Neural cell (in vitro differentiated cells): ENCODE measurements at regions not wholly inside any gene's neighbourhood (a gene's known extent, or its start where the extent isn't known, plus 50 kb on each side); places are given as distances from the start of the nearest gene placed in this dataset.

ENCODE experiments used
- H2AFZ ChIP-seq: fragments of 200-600, 300-800 bp; sonication (generic), shearing (Covaris generic); 2 replicates; pipeline ENCODE4 v1.6.0; 2014; ENCODE audit warnings: low read depth, mild to moderate bottlenecking, antibody characterized with exemption, low read length, moderate library complexity
- H3F3A ChIP-seq: fragments of 200-600 bp; shearing (Covaris generic); 2 replicates; pipeline ENCODE4 v1.6.1; 2016; ENCODE audit warnings: mild to moderate bottlenecking, moderate library complexity, mixed read lengths, antibody characterized with exemption, low read length; ENCODE audit not compliant: insufficient read depth, poor library complexity, severe bottlenecking
- H3K27ac ChIP-seq: fragments of 200-600, 300-800 bp; sonication (generic), shearing (Covaris generic); 2 replicates; pipeline ENCODE4 v1.5.1; 2014; ENCODE audit warnings: mild to moderate bottlenecking, low read length, moderate library complexity
- H3K27me3 ChIP-seq: fragments of 300-800, 200-600 bp; sonication (generic), shearing (Covaris generic); 2 replicates; pipeline ENCODE4 v1.6.0; 2014; ENCODE audit warnings: mild to moderate bottlenecking, low read depth, low read length, moderate library complexity; ENCODE audit not compliant: insufficient read depth
- H3K36me3 ChIP-seq: fragments of 300-800, 200-600 bp; sonication (generic), shearing (Covaris generic); 2 replicates; pipeline ENCODE4 v1.5.1; 2014; ENCODE audit warnings: mild to moderate bottlenecking, antibody characterized with exemption, low read length, moderate library complexity; ENCODE audit not compliant: insufficient read depth
- H3K4me2 ChIP-seq: fragments of 300-800, 200-600 bp; sonication (generic), shearing (Covaris generic); 2 replicates; pipeline ENCODE4 v1.6.0; 2014; ENCODE audit warnings: mild to moderate bottlenecking, low read length
- H3K4me3 ChIP-seq: fragments of 300-800, 200-600 bp; sonication (generic), shearing (Covaris generic); 2 replicates; pipeline ENCODE4 v1.5.1; 2014; ENCODE audit warnings: mild to moderate bottlenecking, low read length, moderate library complexity
- H3K79me2 ChIP-seq: fragments of 200-600 bp; shearing (Covaris generic); replicated peaks from 2 replicates; pipeline ENCODE4 v1.6.0; 2014; ENCODE audit warnings: mild to moderate bottlenecking, low read length, moderate library complexity; ENCODE audit not compliant: insufficient read depth
- H3K9ac ChIP-seq: fragments of 300-800, 200-600 bp; sonication (generic), shearing (Covaris generic); 2 replicates; pipeline ENCODE4 v1.6.1; 2016; ENCODE audit warnings: mild to moderate bottlenecking, low read length, mixed read lengths
- H3K9me2 ChIP-seq: fragments of 200-600 bp; shearing (Covaris generic); 2 replicates; pipeline ENCODE4 v1.6.1; 2016; ENCODE audit warnings: mild to moderate bottlenecking, low read length, mixed read lengths; ENCODE audit not compliant: insufficient read depth
- H3K9me3 ChIP-seq: fragments of 200-600, 300-800 bp; sonication (generic), shearing (Covaris generic); 2 replicates; pipeline ENCODE4 v1.6.1; 2016; ENCODE audit warnings: mild to moderate bottlenecking, mixed run types, low read length, moderate library complexity, mixed read lengths
- H4K20me1 ChIP-seq: fragments of 200-600 bp; shearing (Covaris generic); 2 replicates; pipeline ENCODE4 v1.6.1; 2016; ENCODE audit warnings: mild to moderate bottlenecking, mixed run types; ENCODE audit not compliant: insufficient read depth
- CTCF ChIP-seq: fragments of 450-650 bp; IDR thresholded peaks from 2 replicates; pipeline ENCODE4 v1.5.1; 2014; ENCODE audit warnings: antibody characterized with exemption, mild to moderate bottlenecking, moderate library complexity; ENCODE audit not compliant: poor library complexity, severe bottlenecking
- EP300 ChIP-seq: fragments of 450-650 bp; conservative IDR thresholded peaks from 2 replicates; pipeline ENCODE4 v1.6.1; 2014; ENCODE audit warnings: antibody characterized with exemption, mild to moderate bottlenecking, moderate library complexity; ENCODE audit not compliant: poor library complexity, severe bottlenecking
- EZH2 ChIP-seq: fragments of 200-600, 300-800 bp; shearing (Covaris generic), sonication (generic); IDR thresholded peaks from 2 replicates; pipeline ENCODE4 v1.6.1; 2014; ENCODE audit warnings: antibody characterized with exemption, low read length, borderline replicate concordance, mild to moderate bottlenecking; ENCODE audit not compliant: insufficient read depth, poor library complexity, severe bottlenecking
- MXI1 ChIP-seq: fragments of 450-650 bp; conservative IDR thresholded peaks from 2 replicates; pipeline ENCODE4 v1.6.1; 2014; ENCODE audit warnings: antibody characterized with exemption, mild to moderate bottlenecking; ENCODE audit not compliant: poor library complexity, severe bottlenecking
- POLR2AphosphoS5 ChIP-seq: IDR thresholded peaks from 2 replicates; pipeline ENCODE4 v1.6.1; 2012
- RAD21 ChIP-seq: fragments of 450-650 bp; conservative IDR thresholded peaks from 2 replicates; pipeline ENCODE4 v1.6.1; 2014; ENCODE audit warnings: antibody characterized with exemption, mild to moderate bottlenecking, moderate library complexity
- SMC3 ChIP-seq: fragments of 450-650 bp; conservative IDR thresholded peaks from 2 replicates; pipeline ENCODE4 v1.6.1; 2014; ENCODE audit warnings: antibody characterized with exemption, mild to moderate bottlenecking, moderate library complexity; ENCODE audit not compliant: poor library complexity
- TAF1 ChIP-seq: IDR thresholded peaks from 2 replicates; pipeline ENCODE4 v1.6.1; 2012; ENCODE audit warnings: low read depth
- TF ChIP-seq, protein P1 (sequence below): IDR thresholded peaks from 2 replicates; pipeline ENCODE4 v1.6.1; 2012; ENCODE audit warnings: borderline replicate concordance

- H3K9me2 ChIP-seq, result no peaks in the 10 kb centered on the region
- no peak overlapping the region for H2AFZ ChIP-seq
- H3K27ac ChIP-seq, result no peak overlapping the region
- no peak overlapping the region for H3K9ac ChIP-seq
- H3K27me3 ChIP-seq, result no peaks in the 10 kb centered on the region
- H3K36me3 ChIP-seq, result no peaks in the 10 kb centered on the region
- no peak overlapping the region for H3K4me3 ChIP-seq
- no peak overlapping the region for H3K4me2 ChIP-seq
- no peaks in the 10 kb centered on the region for H4K20me1 ChIP-seq
- H3F3A ChIP-seq, result no peaks in the 10 kb centered on the region
- no peak for TF ChIP-seq SMC3
- TF ChIP-seq, protein P1, sequence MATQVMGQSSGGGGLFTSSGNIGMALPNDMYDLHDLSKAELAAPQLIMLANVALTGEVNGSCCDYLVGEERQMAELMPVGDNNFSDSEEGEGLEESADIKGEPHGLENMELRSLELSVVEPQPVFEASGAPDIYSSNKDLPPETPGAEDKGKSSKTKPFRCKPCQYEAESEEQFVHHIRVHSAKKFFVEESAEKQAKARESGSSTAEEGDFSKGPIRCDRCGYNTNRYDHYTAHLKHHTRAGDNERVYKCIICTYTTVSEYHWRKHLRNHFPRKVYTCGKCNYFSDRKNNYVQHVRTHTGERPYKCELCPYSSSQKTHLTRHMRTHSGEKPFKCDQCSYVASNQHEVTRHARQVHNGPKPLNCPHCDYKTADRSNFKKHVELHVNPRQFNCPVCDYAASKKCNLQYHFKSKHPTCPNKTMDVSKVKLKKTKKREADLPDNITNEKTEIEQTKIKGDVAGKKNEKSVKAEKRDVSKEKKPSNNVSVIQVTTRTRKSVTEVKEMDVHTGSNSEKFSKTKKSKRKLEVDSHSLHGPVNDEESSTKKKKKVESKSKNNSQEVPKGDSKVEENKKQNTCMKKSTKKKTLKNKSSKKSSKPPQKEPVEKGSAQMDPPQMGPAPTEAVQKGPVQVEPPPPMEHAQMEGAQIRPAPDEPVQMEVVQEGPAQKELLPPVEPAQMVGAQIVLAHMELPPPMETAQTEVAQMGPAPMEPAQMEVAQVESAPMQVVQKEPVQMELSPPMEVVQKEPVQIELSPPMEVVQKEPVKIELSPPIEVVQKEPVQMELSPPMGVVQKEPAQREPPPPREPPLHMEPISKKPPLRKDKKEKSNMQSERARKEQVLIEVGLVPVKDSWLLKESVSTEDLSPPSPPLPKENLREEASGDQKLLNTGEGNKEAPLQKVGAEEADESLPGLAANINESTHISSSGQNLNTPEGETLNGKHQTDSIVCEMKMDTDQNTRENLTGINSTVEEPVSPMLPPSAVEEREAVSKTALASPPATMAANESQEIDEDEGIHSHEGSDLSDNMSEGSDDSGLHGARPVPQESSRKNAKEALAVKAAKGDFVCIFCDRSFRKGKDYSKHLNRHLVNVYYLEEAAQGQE, result no peak
- TF ChIP-seq TAF1, result no peak
- no peak for TF ChIP-seq EP300
- no peaks in the 10 kb centered on the region for H3K79me2 ChIP-seq
- H3K9me3 ChIP-seq, result no peaks in the 10 kb centered on the region
These were observed 205.9 kb downstream of the AUH start for GRCh38 chr9:91155746-91156376.

- TF ChIP-seq CTCF (no peak), MXI1 (no peak), TAF1 (no peak), RAD21 (no peak), POLR2AphosphoS5 (no peak), EZH2 (no peak), SMC3 (no peak), EP300 (no peak)
- TF ChIP-seq, protein P1, result no peak
- no peaks in the 10 kb centered on the region for H3K36me3 ChIP-seq
- no peak overlapping the region for H3K27ac ChIP-seq
- no peak overlapping the region for H3K9ac ChIP-seq
- H3K79me2 ChIP-seq, result no peaks in the 10 kb centered on the region
- no peaks in the 10 kb centered on the region for H3K9me2 ChIP-seq
- no peaks in the 10 kb centered on the region for H4K20me1 ChIP-seq
- no peak overlapping the region for H3K4me2 ChIP-seq
- no peaks in the 10 kb centered on the region for H3K9me3 ChIP-seq
- no peaks in the 10 kb centered on the region for H3K27me3 ChIP-seq
- no peak overlapping the region for H3K4me3 ChIP-seq
- H2AFZ ChIP-seq, result no peak overlapping the region
- H3F3A ChIP-seq, result no peaks in the 10 kb centered on the region
These were observed 205.1 kb downstream of the AUH start for GRCh38 chr9:91156451-91157234.
